A673 (cell line): ENCODE measurements at regions not wholly inside any gene's neighbourhood (a gene's known extent, or its start where the extent isn't known, plus 50 kb on each side); places are given as distances from the start of the nearest gene placed in this dataset.

Experiments
- BruUV-seq: library from RNA; stranded (reverse); fragments of 400-500 nt; replicated peaks from 2 replicates; lab custom pipeline; 2021; lab: Mats Ljungman, UMichigan
- CTCF ChIA-PET: fragments of 300-600 bp; sonication (Branson Sonifier 250); formaldehyde crosslinking; loops from one replicate; lab custom pipeline; 2022; ENCODE audit warnings: antibody characterized with exemption; lab: Charles Lee
- POLR2A ChIA-PET: fragments of 300-600 bp; sonication (Branson Sonifier 250); formaldehyde crosslinking; loops from one replicate; lab custom pipeline; 2022; ENCODE audit warnings: antibody characterized with exemption; ENCODE audit not compliant: low non-redundant PET; lab: Charles Lee
- DNase-seq: peaks from one replicate; pipeline ENCODE4 v3.0.0-alpha.2; 2015; ENCODE audit warnings: low spot score
- H3K27ac ChIP-seq: fragments of 200-600 bp; sonication (generic); 2 replicates; pipeline ENCODE4 v1.5.1; 2016; ENCODE audit warnings: mixed run types, low read depth, mild to moderate bottlenecking, mixed read lengths, antibody characterized with exemption, low read length; ENCODE audit not compliant: poor library complexity, severe bottlenecking
- H3K27me3 ChIP-seq: fragments of 200-600 bp; sonication (generic); replicated peaks from 2 replicates; pipeline ENCODE4 v1.6.1; 2017; ENCODE audit warnings: mixed run types, low read depth, mild to moderate bottlenecking, mixed read lengths, antibody characterized with exemption, low read length; ENCODE audit not compliant: insufficient read depth, poor library complexity
- H3K36me3 ChIP-seq: fragments of 200-600 bp; sonication (generic); 2 replicates; pipeline ENCODE4 v1.6.1; 2016; ENCODE audit warnings: mixed run types, mild to moderate bottlenecking, mixed read lengths, antibody characterized with exemption, low read length; ENCODE audit not compliant: insufficient read depth, poor library complexity, severe bottlenecking
- H3K4me1 ChIP-seq: fragments of 200-600 bp; sonication (generic); 2 replicates; pipeline ENCODE4 v1.6.1; 2017; ENCODE audit warnings: mixed run types, mild to moderate bottlenecking, mixed read lengths, antibody characterized with exemption, low read length; ENCODE audit not compliant: insufficient read depth, poor library complexity, severe bottlenecking
- H3K4me3 ChIP-seq: fragments of 200-600 bp; sonication (generic); 2 replicates; pipeline ENCODE4 v1.5.1; 2016; ENCODE audit warnings: low read depth, mixed run types, mild to moderate bottlenecking, mixed read lengths, low read length; ENCODE audit not compliant: poor library complexity, severe bottlenecking
- H3K9me3 ChIP-seq: fragments of 200-600 bp; sonication (generic); 2 replicates; pipeline ENCODE4 v1.6.1; 2016; ENCODE audit warnings: mixed run types, low read depth, mild to moderate bottlenecking, mixed read lengths, antibody characterized with exemption, low read length; ENCODE audit not compliant: poor library complexity, severe bottlenecking
- EZH2 ChIP-seq: fragments of 200-600 bp; sonication (generic); IDR thresholded peaks from 2 replicates; pipeline ENCODE4 v1.6.1; 2017; ENCODE audit warnings: borderline replicate concordance, low read depth, mild to moderate bottlenecking, mixed read lengths, antibody characterized with exemption, low read length; ENCODE audit not compliant: poor library complexity, severe bottlenecking
- intact Hi-C: fragments of 100-400 bp; cut with micrococcal nuclease; formaldehyde crosslinking; loops from one replicate; pipeline ENCODE4 v1.10.0; 2022; ENCODE audit not compliant: unreplicated experiment
- TF ChIP-seq, protein P1 (sequence below): fragments of 300-800, 200-600 bp; sonication (generic); conservative IDR thresholded peaks from 2 replicates; pipeline ENCODE4 v1.5.1; 2017; ENCODE audit warnings: low read depth, mild to moderate bottlenecking, antibody characterized with exemption, low read length, moderate library complexity, mixed read lengths

DNA sequence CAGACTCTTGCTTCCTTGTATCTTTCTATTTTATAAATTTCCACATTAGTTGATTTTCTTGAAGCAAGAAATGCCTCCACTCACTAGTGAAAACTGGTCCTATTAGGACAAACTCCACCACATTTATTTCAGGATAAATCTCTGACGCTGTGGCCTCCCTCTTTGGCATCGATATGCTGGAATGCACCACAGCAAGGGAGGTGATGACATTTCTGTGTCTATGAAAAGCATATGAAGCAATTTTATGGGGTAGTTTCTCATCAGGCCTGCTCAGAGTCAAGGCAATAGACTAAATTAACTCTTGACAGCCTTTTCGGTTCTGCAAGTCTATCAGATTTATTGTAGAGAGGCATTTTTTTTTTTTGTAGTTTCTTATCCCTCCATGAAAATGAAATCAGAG, 304.4 kb downstream of the ZEB1 start:
- no TSS peak for BruUV-seq
- no peaks in the 10 kb centered on the region for H3K36me3 ChIP-seq
- H3K9me3 ChIP-seq, result peaks cover 10% of the 10 kb centered on the region
- intact Hi-C loops, result no loop called here
- ChIA-PET CTCF (no interaction called here), POLR2A (no interaction called here)
- DNase-seq, result no peak
- TF ChIP-seq, protein P1, sequence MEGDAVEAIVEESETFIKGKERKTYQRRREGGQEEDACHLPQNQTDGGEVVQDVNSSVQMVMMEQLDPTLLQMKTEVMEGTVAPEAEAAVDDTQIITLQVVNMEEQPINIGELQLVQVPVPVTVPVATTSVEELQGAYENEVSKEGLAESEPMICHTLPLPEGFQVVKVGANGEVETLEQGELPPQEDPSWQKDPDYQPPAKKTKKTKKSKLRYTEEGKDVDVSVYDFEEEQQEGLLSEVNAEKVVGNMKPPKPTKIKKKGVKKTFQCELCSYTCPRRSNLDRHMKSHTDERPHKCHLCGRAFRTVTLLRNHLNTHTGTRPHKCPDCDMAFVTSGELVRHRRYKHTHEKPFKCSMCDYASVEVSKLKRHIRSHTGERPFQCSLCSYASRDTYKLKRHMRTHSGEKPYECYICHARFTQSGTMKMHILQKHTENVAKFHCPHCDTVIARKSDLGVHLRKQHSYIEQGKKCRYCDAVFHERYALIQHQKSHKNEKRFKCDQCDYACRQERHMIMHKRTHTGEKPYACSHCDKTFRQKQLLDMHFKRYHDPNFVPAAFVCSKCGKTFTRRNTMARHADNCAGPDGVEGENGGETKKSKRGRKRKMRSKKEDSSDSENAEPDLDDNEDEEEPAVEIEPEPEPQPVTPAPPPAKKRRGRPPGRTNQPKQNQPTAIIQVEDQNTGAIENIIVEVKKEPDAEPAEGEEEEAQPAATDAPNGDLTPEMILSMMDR, result no peak
- no peak for TF ChIP-seq EZH2
- no peaks in the 10 kb centered on the region for H3K27me3 ChIP-seq
- no peaks in the 10 kb centered on the region for H3K4me1 ChIP-seq
- no peak overlapping the region for H3K27ac ChIP-seq
- H3K4me3 ChIP-seq, result no peak overlapping the region

DNA sequence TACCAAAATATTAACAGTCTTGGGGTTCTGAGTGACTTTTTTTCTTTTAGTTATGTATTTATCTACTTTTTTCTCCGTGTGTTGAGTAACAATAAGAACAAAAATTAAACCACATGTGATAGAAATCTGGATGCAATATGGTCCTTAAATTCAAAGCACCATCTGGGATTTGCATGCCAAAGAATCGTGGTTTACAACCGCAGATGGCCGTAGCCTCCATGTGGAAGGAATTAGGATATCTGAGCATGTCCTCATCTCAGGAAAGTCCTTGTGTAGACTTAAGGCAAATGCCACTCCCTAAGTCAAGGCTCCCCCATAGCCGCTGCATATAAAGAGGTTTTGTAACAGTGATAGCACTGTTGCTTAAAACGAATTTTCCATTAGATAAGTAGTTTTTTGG, 304.0 kb downstream of the ZEB1 start:
- no peaks in the 10 kb centered on the region for H3K36me3 ChIP-seq
- DNase-seq, result no peak
- H3K9me3 ChIP-seq, result peaks cover 10% of the 10 kb centered on the region
- no peak for TF ChIP-seq EZH2
- TF ChIP-seq, protein P1, result no peak
- no TSS peak for BruUV-seq
- H3K4me1 ChIP-seq, result no peaks in the 10 kb centered on the region
- intact Hi-C loops, result no loop called here
- no peak overlapping the region for H3K27ac ChIP-seq
- no peak overlapping the region for H3K4me3 ChIP-seq
- ChIA-PET CTCF (no interaction called here), POLR2A (no interaction called here)
- H3K27me3 ChIP-seq, result no peaks in the 10 kb centered on the region

DNA sequence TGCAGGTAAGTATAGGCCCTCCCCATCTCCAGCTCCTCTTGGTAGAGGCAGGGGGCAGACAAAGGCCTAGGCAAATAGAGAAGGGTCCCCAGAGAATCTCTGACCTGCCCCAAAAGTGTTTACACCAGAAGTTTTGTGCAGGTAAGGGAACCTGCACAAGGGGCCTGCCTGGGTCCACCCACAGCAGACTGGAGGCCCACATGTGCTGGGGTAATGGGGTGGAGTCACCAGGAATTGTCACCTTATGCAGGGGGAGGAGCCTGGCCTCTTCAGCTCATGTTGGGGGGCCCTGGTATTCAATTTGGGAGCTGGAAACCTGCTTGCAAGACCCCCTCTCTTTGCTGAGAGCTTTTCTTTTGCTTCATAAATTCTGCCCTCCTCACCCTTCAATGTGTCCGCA, 302.7 kb downstream of the ZEB1 start:
- ChIA-PET CTCF (no interaction called here), POLR2A (no interaction called here)
- Histone ChIP-seq H3K9me3 (peaks cover 10% of the 10 kb centered on the region), H3K4me1 (no peaks in the 10 kb centered on the region), H3K36me3 (no peaks in the 10 kb centered on the region), H3K27ac (no peak overlapping the region), H3K27me3 (no peaks in the 10 kb centered on the region), H3K4me3 (no peak overlapping the region)
- intact Hi-C loops, result no loop called here
- no TSS peak for BruUV-seq
- TF ChIP-seq, protein P1, result no peak
- no peak for TF ChIP-seq EZH2
- no peak for DNase-seq
